GM19463 (cell line): ENCODE measurements at regions not wholly inside any gene's neighbourhood (a gene's known extent, or its start where the extent isn't known, plus 50 kb on each side); places are given as distances from the start of the nearest gene placed in this dataset.
A peak's percentile ranks its signal among the peaks of the same experiment; 100 is the strongest.
"Not testable (repeated sequence)": the region's sequence is repeated elsewhere in the genome, so short reads cannot be mapped to it uniquely, and the experiment has no call there.

Experiments used
- ATAC-seq: cut with Tn5 transposase; IDR thresholded peaks from one replicate; pipeline ENCODE4 v1.9.1; 2021; ENCODE audit warnings: mild to moderate bottlenecking, moderate library complexity; ENCODE audit not compliant: unreplicated experiment

- ATAC-seq, result no peak
Observed at GRCh38 chr15:75100679-75101078, 77.3 kb downstream of the PPCDC start.

GRCh38 chr15:75104804-75105557 is 81.6 kb downstream of the PPCDC start:
- peak; percentile 51 for ATAC-seq

DNA sequence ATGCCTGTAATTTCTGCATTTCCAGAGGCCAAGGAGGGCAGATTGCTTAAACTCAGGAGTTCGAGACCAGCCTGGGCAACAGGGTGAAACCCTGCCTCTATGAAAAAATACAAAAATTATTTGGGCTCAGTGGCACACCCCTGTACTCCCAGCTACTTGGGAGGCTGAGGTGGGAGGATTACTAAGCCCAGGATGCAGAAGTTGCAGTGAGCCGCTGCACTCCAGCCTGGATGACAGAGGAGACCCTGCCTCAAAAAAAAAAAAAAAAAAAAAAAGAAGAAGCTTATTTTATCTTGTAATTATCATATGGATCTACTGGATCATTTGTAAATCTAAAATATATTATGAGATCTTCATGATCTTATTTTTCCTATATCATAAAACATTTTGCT is 84.1 kb downstream of the PPCDC start:
- ATAC-seq, result no peak

- ATAC-seq, result peak; percentile 33
Observed at GRCh38 chr15:75107908-75108838, 84.8 kb downstream of the PPCDC start.

DNA sequence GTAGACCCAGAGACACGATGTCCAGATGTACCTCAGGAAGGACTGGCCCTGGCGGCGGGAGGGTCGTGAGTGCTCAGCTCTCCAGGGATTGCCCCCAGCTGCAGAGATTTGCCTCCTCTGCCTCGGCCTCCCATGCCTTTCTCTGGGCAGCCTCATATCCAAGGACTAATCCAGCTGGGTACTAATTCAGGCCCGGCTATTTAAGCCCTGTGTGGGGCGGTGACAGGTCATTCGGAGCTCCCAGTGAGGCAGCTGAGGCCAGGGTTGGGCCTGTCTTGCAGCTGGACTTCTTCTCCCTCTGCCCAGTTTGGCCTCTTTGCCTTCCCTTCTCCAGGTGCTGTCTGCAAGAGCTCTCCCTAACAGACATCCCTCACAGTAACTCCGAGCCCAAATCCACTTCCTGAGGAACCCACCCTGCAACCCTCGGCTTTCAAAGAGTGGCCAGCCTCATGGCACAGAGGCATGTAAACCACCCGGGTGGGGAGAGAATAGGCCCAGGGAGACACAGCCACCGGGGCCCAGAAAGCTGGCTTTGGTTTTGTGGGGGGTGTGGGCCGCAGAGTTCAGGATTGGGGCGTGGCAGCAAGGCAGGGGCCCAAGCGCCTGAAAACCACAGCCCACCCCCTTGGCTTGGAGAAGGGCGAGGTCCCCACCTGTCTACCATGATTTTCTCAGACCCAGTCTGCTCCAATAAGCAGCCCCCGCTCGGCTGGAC is 85.8 kb downstream of the PPCDC start:
- ATAC-seq, result no peak

GRCh38 chr15:75109736-75110130 is 86.3 kb downstream of the PPCDC start:
- no peak for ATAC-seq

DNA sequence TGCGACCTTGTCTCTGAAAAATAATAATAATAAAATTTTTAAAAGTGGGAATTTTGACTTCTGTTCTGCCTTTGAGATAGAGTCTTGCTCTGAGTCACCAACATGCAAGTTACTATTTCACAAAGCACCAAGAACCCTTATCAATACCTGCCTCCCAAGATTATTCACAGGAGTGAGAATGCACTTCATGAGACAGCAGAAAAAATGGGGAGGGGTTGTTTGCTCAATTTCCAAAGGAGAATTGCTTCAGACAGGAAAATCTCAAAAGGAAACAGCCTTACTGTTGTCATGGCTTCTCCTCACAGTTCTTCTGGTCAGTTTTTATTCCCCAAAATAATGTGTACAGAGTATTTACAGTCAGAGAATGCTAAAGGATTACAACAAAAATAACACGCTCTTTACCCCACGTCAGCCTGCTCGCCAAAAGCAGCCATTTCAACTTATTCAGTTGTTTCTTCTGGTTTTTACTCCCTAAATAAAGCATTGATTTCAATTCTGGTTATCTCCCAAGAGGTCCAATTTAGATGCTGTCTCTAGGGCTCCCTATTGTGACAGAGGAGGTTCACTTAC is 89.0 kb downstream of the PPCDC start:
- ATAC-seq, result no peak

GRCh38 chr15:75112848-75113492 is 88.7 kb upstream of the C15orf39 start:
- peak; percentile 40 for ATAC-seq

DNA sequence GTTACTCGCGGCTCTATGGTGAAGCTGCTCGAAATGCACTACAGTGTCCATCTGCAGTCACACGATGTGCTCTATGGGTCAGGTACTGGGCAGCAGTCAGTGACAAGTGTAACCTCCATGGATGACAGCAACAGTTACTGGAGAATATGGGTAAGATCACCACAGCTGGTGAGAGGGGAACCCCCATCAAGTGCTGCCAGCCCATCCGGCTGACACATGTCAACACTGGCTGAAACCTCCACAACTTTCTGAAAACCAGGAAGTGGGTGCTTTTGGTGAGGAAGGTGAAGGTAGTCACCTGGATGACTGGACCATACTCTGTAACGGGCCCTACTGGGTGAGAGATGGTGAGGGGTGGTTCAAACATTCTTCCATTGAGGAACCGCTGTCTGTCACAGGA is 87.4 kb upstream of the C15orf39 start:
- no peak for ATAC-seq

DNA sequence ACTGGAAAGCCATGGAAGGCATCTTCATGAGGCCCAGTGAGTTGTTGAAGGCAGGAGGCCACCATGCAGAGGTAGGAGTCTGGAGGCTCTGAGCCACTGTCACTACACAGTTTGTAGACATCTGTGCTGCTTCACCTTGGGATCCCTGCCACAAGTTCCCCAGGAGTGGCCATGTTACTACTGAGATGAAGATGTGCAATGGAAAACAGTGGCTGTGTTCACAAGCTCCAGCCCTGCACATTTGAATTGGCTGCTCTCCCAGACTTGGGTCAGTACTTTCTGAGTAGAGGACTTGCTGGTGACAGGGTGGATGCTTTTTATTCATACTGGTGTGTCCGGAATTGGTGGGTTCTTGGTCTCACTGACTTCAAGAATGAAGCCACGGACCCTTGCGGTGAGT is 86.9 kb upstream of the C15orf39 start:
- no peak for ATAC-seq

DNA sequence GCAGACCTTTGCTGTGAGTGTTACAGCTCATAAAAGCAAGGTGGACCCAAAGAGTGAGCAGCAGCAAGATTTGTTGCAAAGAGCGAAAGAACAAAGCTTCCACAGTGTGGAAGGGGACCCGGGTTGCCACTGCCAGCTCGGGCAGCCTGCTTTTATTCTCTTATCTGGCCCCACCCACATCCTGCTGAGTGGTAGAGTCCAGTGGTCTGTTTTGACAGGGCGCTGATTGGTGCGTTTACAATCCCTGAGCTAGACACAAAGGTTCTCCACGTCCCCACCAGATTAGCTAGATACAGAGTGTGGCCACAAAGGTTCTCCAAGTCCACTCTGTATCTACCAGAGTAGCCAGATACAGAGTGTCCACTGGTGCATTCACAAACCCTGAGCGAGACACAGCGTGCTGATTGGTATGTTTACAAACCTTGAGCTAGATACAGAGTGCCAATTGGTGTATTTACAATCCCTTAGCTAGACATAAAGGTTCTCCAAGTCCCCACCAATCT is 86.2 kb upstream of the C15orf39 start:
- not testable (repeated sequence) for ATAC-seq

GRCh38 chr15:75116143-75116542 is 85.5 kb upstream of the C15orf39 start:
- not testable (repeated sequence) for ATAC-seq

GRCh38 chr15:75117993-75118392 is 83.7 kb upstream of the C15orf39 start:
- no peak for ATAC-seq

DNA sequence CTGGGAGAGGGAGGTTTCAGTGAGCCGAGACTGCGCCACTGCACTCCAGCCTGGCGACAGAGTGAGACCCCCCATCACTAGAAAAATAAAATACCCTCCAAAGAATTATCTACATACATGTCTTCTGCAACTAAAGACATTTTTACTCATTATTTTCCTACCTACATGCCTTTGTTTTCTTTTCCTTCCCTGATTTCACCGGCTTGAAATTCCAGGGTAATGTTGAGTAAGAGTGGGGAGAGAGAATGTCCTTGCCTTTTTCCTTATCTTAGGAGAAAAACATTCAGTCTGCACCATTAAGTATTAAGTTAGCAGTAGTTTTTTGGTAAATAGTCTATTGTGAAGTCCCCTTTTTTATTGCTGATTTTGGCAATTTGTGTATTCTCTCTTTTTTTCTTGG is 82.4 kb upstream of the C15orf39 start:
- ATAC-seq, result not testable (repeated sequence)

GRCh38 chr15:75121491-75121890 is 80.2 kb upstream of the C15orf39 start:
- ATAC-seq, result no peak

- ATAC-seq, result no peak
Observed at GRCh38 chr15:75123395-75123794, 78.3 kb upstream of the C15orf39 start.

DNA sequence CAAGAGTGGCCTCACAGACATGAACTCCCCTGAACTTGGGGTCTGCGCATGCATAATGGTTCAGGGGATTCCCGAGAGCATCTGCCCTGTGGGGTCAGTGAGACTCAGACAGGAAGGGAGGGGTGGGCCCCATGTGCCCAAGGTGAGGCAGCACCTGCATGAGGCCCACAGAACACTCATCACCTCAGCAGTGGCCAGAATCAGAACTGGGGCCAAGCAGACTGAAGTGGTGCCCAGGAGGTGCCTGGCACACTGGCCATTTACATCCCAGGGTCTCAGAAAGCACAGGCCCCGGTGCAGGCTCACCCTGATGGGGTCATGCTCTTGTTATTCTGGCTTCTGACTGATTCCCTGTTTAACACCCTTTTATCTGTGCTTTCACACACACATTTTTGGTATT is 77.4 kb upstream of the C15orf39 start:
- ATAC-seq, result not testable (repeated sequence)

DNA sequence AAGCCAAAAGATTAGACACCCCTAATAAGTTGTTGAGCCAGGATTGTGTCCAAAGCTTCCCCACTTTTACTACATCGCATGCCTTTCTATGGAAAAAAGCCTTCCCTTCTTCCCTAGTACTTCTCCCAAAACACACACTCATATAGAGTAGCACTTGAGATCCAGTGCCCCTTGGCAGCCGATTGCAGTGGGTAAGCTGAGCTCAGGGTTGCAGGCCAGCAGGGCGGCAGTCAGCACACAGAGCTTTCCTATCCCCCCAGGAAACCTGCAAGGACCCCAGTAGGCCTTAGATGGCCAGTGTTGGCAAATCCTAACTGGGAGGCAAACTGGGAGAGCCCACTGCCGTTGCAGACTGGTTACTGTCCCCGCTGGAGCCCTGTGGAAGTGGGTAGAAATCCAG is 75.7 kb upstream of the C15orf39 start:
- no peak for ATAC-seq

GRCh38 chr15:75126864-75127580 is 74.7 kb upstream of the C15orf39 start:
- ATAC-seq, result no peak

DNA sequence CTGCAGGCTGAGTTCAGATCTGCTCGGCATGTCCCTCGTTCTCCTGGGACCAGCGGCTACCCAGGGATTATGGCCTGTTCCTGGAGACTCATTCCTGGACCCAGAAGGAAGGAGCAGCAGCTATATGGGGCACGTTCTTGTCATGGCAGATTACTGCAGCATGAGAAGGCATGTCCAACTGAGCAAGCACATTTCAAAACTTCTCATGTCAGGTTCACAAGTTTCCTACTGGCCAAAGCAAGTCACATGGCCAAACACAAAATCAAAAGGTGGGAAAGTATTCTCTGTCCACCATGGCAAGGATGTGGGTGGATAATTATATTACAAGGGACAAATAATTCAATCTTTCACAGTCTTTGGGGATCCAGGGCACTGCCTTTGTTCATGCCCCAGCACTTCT is 71.9 kb upstream of the C15orf39 start:
- no peak for ATAC-seq
